ENCODE measurements at regions not wholly inside any gene's neighbourhood (a gene's known extent, or its start where the extent isn't known, plus 50 kb on each side); places are given as distances from the start of the nearest gene placed in this dataset.
A peak's percentile ranks its signal among the peaks of the same experiment; 100 is the strongest.

- no peak for TF ChIP-seq CTCF (IDR thresholded peaks at IDR 0.05)
- DNase-seq: no peak
- no peak overlapping the region for H3K4me3 Mint-ChIP-seq
These were observed 134.8 kb upstream of the IGF1R start for GRCh38 chr15:98513428-98513986.

GRCh38 chr15:98514034-98514622 is 134.2 kb upstream of the IGF1R start:
- no peak overlapping the region for H3K4me3 Mint-ChIP-seq
- no peak for DNase-seq
- H3K4me1 Mint-ChIP-seq (ENCODE audit: low read depth): peaks cover 5% of the 10 kb centered on the region
- no peak overlapping the region for H3K27ac Mint-ChIP-seq
- no peak for TF ChIP-seq CTCF (IDR thresholded peaks at IDR 0.05)
- H3K36me3 Mint-ChIP-seq (ENCODE audit: low read depth): no peaks in the 10 kb centered on the region
- peaks cover 16% of the 10 kb centered on the region for H3K27me3 Mint-ChIP-seq (ENCODE audit: insufficient read depth)
- H3K9me3 Mint-ChIP-seq: no peaks in the 10 kb centered on the region

More at GRCh38 chr15:98513428-98513986, 134.8 kb upstream of the IGF1R start:
- Mint-ChIP-seq H3K4me1 (ENCODE audit: low read depth) (no peaks in the 10 kb centered on the region), H3K9me3 (no peaks in the 10 kb centered on the region), H3K27ac (no peak overlapping the region), H3K36me3 (ENCODE audit: low read depth) (no peaks in the 10 kb centered on the region), H3K27me3 (ENCODE audit: insufficient read depth) (peaks cover 22% of the 10 kb centered on the region)

GRCh38 chr15:98518823-98519561 is 129.3 kb upstream of the IGF1R start:
- Mint-ChIP-seq H3K27ac (no peak overlapping the region), H3K9me3 (no peaks in the 10 kb centered on the region), H3K36me3 (ENCODE audit: low read depth) (no peaks in the 10 kb centered on the region), H3K27me3 (ENCODE audit: insufficient read depth) (peaks cover 6% of the 10 kb centered on the region), H3K4me3 (peak overlapping the region; percentile 60), H3K4me1 (ENCODE audit: low read depth) (peaks cover 10% of the 10 kb centered on the region)
- peak; percentile 91 for TF ChIP-seq CTCF (IDR thresholded peaks at IDR 0.05)
- DNase-seq: peak; percentile 59

- no peak for DNase-seq
- Mint-ChIP-seq H3K4me1 (ENCODE audit: low read depth) (peaks cover 10% of the 10 kb centered on the region), H3K4me3 (no peak overlapping the region), H3K36me3 (ENCODE audit: low read depth) (no peaks in the 10 kb centered on the region), H3K27ac (no peak overlapping the region), H3K27me3 (ENCODE audit: insufficient read depth) (peaks cover 3% of the 10 kb centered on the region), H3K9me3 (no peaks in the 10 kb centered on the region)
- no peak for TF ChIP-seq CTCF (IDR thresholded peaks at IDR 0.05)
These were observed 128.4 kb upstream of the IGF1R start for GRCh38 chr15:98519767-98520550.

- Mint-ChIP-seq H3K27me3 (ENCODE audit: insufficient read depth) (peaks cover 3% of the 10 kb centered on the region), H3K27ac (no peak overlapping the region), H3K36me3 (ENCODE audit: low read depth) (no peaks in the 10 kb centered on the region), H3K4me3 (no peak overlapping the region), H3K9me3 (no peaks in the 10 kb centered on the region), H3K4me1 (ENCODE audit: low read depth) (peaks cover 19% of the 10 kb centered on the region)
- DNase-seq: no peak
- TF ChIP-seq CTCF (IDR thresholded peaks at IDR 0.05): no peak
These were observed 126.2 kb upstream of the IGF1R start for GRCh38 chr15:98522127-98522526.

Measured in HFFc6 (cell line).